Psoas muscle (tissue), 7 donors: ENCODE measurements at regions not wholly inside any gene's neighbourhood (a gene's known extent, or its start where the extent isn't known, plus 50 kb on each side); places are given as distances from the start of the nearest gene placed in this dataset.

Source experiments
- ATAC-seq, 4 donors: fragments of 200-7000 bp; cut with Tn5 transposase; one replicate each; pipeline ENCODE4 v1.9.1; 2020; ENCODE audit warnings: moderate library complexity in 3 of 4, mild to moderate bottlenecking in 2 of 4
- DNase-seq, 2 donors: peaks; one replicate each; pipeline ENCODE4 v3.0.0-alpha.2; 2020
- H3K27ac ChIP-seq: fragments of 200-600 bp; one replicate; pipeline ENCODE4 v1.8.0; 2022
- H3K27me3 ChIP-seq, 3 donors: fragments of 200-600 bp in 1 of 3; one replicate each; pipeline versions ENCODE4 v1.6.1 to v1.8.0; 2013 to 2022; ENCODE audit warnings: low read length in 2 of 3, mild to moderate bottlenecking in 2 of 3, moderate library complexity in 1 of 3; ENCODE audit not compliant: insufficient read depth in 3 of 3
- H3K36me3 ChIP-seq, 2 donors: fragments of 200-600 bp in 1 of 2; one replicate each; pipeline versions ENCODE4 v1.6.1 to v1.8.0; 2013 to 2022; ENCODE audit warnings: low read depth in 1 of 2, mild to moderate bottlenecking in 1 of 2, moderate library complexity in 1 of 2; ENCODE audit not compliant: insufficient read depth in 1 of 2
- H3K4me1 ChIP-seq: fragments of 200-600 bp; one replicate; pipeline ENCODE4 v1.8.0; 2022
- H3K4me3 ChIP-seq: fragments of 200-600 bp; one replicate; pipeline ENCODE4 v1.8.0; 2022; ENCODE audit warnings: mild to moderate bottlenecking
- H3K9me3 ChIP-seq: fragments of 200-600 bp; one replicate; pipeline ENCODE4 v1.8.0; 2022
- CTCF ChIP-seq: fragments of 200-600 bp; IDR thresholded peaks from one replicate; pipeline ENCODE4 v1.8.0; 2022; ENCODE audit warnings: antibody characterized with exemption
- whole genome bisulfite sequencing, 3 donors: extraction: QIAGEN DNeasy Blood & Tissue Kit; methylation state at CpG; one replicate each; pipeline versions ENCODE4 v1.1.6 to v1.1.7; 2013; 5-methylcytosine and 5-hydroxymethylcytosine counted together
- intact Hi-C, 2 donors: fragments of 100-400 bp; cut with DNase I; formaldehyde crosslinking; loops; one replicate each; pipeline versions ENCODE4 v1.11.0 to v1.14.2; 2022
- donor health status: healthy with polysubstance abuse.
- donor health status: DM: no; HTN: no; CAD: no; lungs with moderate emphysema.
- donor health status: Bipolar disorder and iron deficiency.
- donor health status: healthy.
- donor health status: DM: yes; HTN: yes; CAD: no.
- donor health status: DM: no; HTN: no; CAD: no.
- donor health status: DM: yes; HTN: yes; CAD: no.

- 91 to 95% (median 94%) methylated on average over 8 of the region's 8 CpGs for WGBS, 3 donors
- TF ChIP-seq CTCF, result no peak
- no peaks in the 10 kb centered on the region for H3K9me3 ChIP-seq
- DNase-seq (no peak), ATAC-seq (no peak)
- no peaks in the 10 kb centered on the region for H3K27me3 ChIP-seq
- H3K27ac ChIP-seq, result no peak overlapping the region
- H3K4me3 ChIP-seq, result no peak overlapping the region
- H3K36me3 ChIP-seq, result no peaks in the 10 kb centered on the region
- intact Hi-C loops, result no loop called here
- no peaks in the 10 kb centered on the region for H3K4me1 ChIP-seq
Observed at GRCh38 chr17:71993363-71993762, 127.5 kb upstream of the SOX9 start.

GRCh38 chr17:71995590-71995989 lies 125.2 kb upstream of the SOX9 start:
- no peak for ATAC-seq
- no peaks in the 10 kb centered on the region for H3K36me3 ChIP-seq
- no peak for TF ChIP-seq CTCF
- 71 to 80% (median 73%) methylated on average over 2 of the region's 2 CpGs for WGBS, 3 donors
- no peaks in the 10 kb centered on the region for H3K27me3 ChIP-seq
- no peaks in the 10 kb centered on the region for H3K4me1 ChIP-seq
- no peak overlapping the region for H3K27ac ChIP-seq
- no peak for DNase-seq
- H3K4me3 ChIP-seq, result no peak overlapping the region
- intact Hi-C loops, result no loop called here
- H3K9me3 ChIP-seq, result no peaks in the 10 kb centered on the region

GRCh38 chr17:72004011-72004427 lies 116.8 kb upstream of the SOX9 start:
- H3K27ac ChIP-seq, result no peak overlapping the region
- no peaks in the 10 kb centered on the region for H3K9me3 ChIP-seq
- H3K4me1 ChIP-seq, result no peaks in the 10 kb centered on the region
- intact Hi-C loops, result no loop called here
- H3K27me3 ChIP-seq, result no peaks in the 10 kb centered on the region
- 42 to 78% (median 64%) methylated on average over 2 of the region's 2 CpGs for WGBS, 3 donors
- no peak for TF ChIP-seq CTCF
- no peaks in the 10 kb centered on the region for H3K36me3 ChIP-seq
- H3K4me3 ChIP-seq, result no peak overlapping the region
- no peak for DNase-seq
- no peak for ATAC-seq

- no peaks in the 10 kb centered on the region for H3K9me3 ChIP-seq
- intact Hi-C loops, result no loop called here
Observed at GRCh38 chr17:72004611-72005331, 116.0 kb upstream of the SOX9 start.

More at GRCh38 chr17:72004611-72005331, 116.0 kb upstream of the SOX9 start:
- no peaks in the 10 kb centered on the region for H3K36me3 ChIP-seq
- H3K27ac ChIP-seq, result no peak overlapping the region
- TF ChIP-seq CTCF, result no peak
- 74 to 85% (median 80%) methylated on average over 10 of the region's 10 CpGs for WGBS, 3 donors
- DNase-seq (no peak), ATAC-seq (no peak)
- no peaks in the 10 kb centered on the region for H3K4me1 ChIP-seq
- no peaks in the 10 kb centered on the region for H3K27me3 ChIP-seq
- no peak overlapping the region for H3K4me3 ChIP-seq
